Activated T-helper 2 cell treated with anti-CD3 and anti-CD28 coated beads, Interferon-gamma antibody, Interleukin-2, Interleukin-4, amounts not matched to agents 10 μg/mL and 5 μg/mL and 100 μg/mL, durations not matched to agents 14 hours and 24 hours and 36 hours (primary cell): ENCODE measurements at regions not wholly inside any gene's neighbourhood (a gene's known extent, or its start where the extent isn't known, plus 50 kb on each side); places are given as distances from the start of the nearest gene placed in this dataset.

ENCODE experiments used
- DNase-seq: peaks from one replicate; pipeline ENCODE4 v3.0.0; 2021; ENCODE audit warnings: low spot score
- H3K27ac Mint-ChIP-seq: one replicate; pipeline ENCODE4 v1.8.0; 2021; ENCODE audit warnings: mixed read lengths
- H3K27me3 Mint-ChIP-seq: one replicate; pipeline ENCODE4 v1.8.0; 2021; ENCODE audit warnings: low read depth, mixed read lengths
- H3K36me3 Mint-ChIP-seq: one replicate; pipeline ENCODE4 v1.8.0; 2021; ENCODE audit warnings: low read depth, mixed read lengths
- H3K4me1 Mint-ChIP-seq: one replicate; pipeline ENCODE4 v1.8.0; 2021; ENCODE audit warnings: low read depth, mixed read lengths
- H3K4me3 Mint-ChIP-seq: one replicate; pipeline ENCODE4 v1.8.0; 2021; ENCODE audit warnings: low read depth, mild to moderate bottlenecking, moderate library complexity, mixed read lengths
- H3K9me3 Mint-ChIP-seq: one replicate; pipeline ENCODE4 v1.8.0; 2021; ENCODE audit warnings: mixed read lengths
- intact Hi-C: fragments of 100-400 bp; cut with micrococcal nuclease; formaldehyde crosslinking; loops from one replicate; pipeline ENCODE4 v1.15.1; 2023

- peaks cover 48% of the 10 kb centered on the region for H3K9me3 Mint-ChIP-seq
- intact Hi-C loops = no loop called here
- H3K4me1 Mint-ChIP-seq = no peaks in the 10 kb centered on the region
- DNase-seq = no peak
- H3K27me3 Mint-ChIP-seq = no peaks in the 10 kb centered on the region
- H3K4me3 Mint-ChIP-seq = no peak overlapping the region
- H3K36me3 Mint-ChIP-seq = no peaks in the 10 kb centered on the region
- no peak overlapping the region for H3K27ac Mint-ChIP-seq
These were observed 159.8 kb upstream of the MYOCD start for GRCh38 chr17:12505866-12506265.

DNA sequence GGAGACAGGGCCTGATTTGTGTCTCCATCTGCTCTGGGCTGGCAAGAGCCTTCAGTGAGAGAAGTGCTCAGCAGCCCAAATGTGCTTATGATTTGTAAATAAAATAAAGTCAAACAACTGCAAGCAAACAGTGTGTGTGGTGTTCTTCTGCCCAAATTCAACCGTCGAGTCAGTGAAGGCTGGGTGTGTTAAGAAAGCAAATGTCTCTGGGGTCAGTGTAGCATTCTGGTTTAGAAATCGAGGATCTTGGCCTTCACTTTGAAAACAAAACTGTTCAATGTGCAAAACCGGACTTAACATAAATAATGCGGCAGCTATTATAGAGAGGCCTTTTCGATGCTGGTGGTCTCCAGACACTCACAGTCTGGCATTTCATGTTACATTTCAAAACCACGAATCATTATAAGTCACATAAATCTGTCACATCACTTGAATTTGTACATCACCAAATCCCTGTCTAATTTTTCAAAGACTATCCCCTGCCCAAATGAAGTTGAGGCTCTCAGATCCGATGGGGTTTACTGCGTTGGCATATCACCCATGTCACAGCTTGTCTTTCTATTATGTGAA, 158.6 kb upstream of the MYOCD start:
- no peaks in the 10 kb centered on the region for H3K36me3 Mint-ChIP-seq
- no peaks in the 10 kb centered on the region for H3K4me1 Mint-ChIP-seq
- no peaks in the 10 kb centered on the region for H3K27me3 Mint-ChIP-seq
- intact Hi-C loops = no loop called here
- H3K27ac Mint-ChIP-seq = no peak overlapping the region
- H3K9me3 Mint-ChIP-seq = peaks cover 49% of the 10 kb centered on the region
- no peak overlapping the region for H3K4me3 Mint-ChIP-seq
- DNase-seq = no peak

- Mint-ChIP-seq H3K9me3 (peaks cover 34% of the 10 kb centered on the region), H3K4me1 (no peaks in the 10 kb centered on the region), H3K27ac (no peak overlapping the region), H3K36me3 (no peaks in the 10 kb centered on the region), H3K27me3 (no peaks in the 10 kb centered on the region), H3K4me3 (no peak overlapping the region)
- DNase-seq = no peak
- intact Hi-C loops = no loop called here
These were observed 155.9 kb upstream of the MYOCD start for GRCh38 chr17:12509801-12510200.

DNA sequence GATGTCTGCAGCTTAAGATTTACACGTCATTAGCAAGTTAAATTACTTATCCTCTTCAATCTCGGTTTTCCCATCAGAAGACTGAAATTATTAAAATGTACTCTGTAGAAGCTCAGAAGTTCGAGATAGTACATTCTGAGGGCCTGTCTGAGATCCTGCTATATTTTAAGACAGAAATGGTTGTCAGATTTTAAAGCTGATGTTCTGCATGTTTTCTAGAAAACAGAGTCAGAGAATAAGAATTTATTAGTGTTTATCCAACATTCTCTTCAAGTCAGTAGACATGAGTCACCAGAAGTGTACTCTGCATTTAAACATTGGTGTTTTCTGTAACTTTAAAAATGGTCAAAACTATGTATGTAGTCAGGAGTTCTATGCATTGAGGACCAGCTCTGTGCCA, 155.2 kb upstream of the MYOCD start:
- intact Hi-C loops = no loop called here
- no peaks in the 10 kb centered on the region for H3K27me3 Mint-ChIP-seq
- H3K27ac Mint-ChIP-seq = no peak overlapping the region
- H3K4me3 Mint-ChIP-seq = no peak overlapping the region
- H3K9me3 Mint-ChIP-seq = peaks cover 40% of the 10 kb centered on the region
- no peaks in the 10 kb centered on the region for H3K36me3 Mint-ChIP-seq
- no peaks in the 10 kb centered on the region for H3K4me1 Mint-ChIP-seq
- DNase-seq = no peak

DNA sequence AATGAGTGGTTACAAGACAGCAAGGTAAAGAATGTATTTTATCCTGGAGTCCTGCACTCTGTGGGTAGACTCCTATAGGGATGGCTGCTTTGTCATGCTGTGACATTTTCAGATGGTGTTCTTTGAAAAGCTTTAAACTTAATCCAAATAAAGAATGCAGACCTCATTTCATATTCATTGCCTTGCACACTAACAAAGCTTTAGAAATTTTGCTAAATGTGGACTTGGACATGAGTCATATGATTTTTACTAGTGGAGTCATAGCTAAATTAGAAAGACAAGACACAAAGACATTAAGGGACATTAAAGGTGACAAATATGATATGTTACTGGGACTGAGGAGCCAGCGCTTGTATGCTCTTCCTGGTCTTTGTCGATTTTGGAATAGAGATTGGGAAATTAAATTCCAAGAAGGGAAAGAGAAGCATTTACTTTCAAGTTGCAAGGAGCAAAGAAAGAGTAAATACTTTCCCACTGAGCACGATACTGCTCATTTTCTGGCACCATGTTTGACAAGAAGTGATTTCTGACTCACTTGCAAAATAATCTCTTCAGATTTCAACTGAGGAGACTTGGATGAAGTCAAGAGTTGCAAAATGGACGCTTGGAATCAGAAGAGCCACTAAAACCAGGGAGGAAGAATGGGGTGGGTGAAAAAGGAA, 152.9 kb upstream of the MYOCD start:
- H3K36me3 Mint-ChIP-seq = no peaks in the 10 kb centered on the region

GRCh38 chr17:12514596-12514995, 151.1 kb upstream of the MYOCD start:
- peaks cover 38% of the 10 kb centered on the region for H3K9me3 Mint-ChIP-seq
- no peak overlapping the region for H3K4me3 Mint-ChIP-seq
- no peaks in the 10 kb centered on the region for H3K27me3 Mint-ChIP-seq
- H3K27ac Mint-ChIP-seq = no peak overlapping the region
- H3K4me1 Mint-ChIP-seq = no peaks in the 10 kb centered on the region
- intact Hi-C loops = no loop called here
- no peak for DNase-seq
- H3K36me3 Mint-ChIP-seq = no peaks in the 10 kb centered on the region

More for the DNA sequence above, 152.9 kb upstream of the MYOCD start:
- Mint-ChIP-seq H3K27me3 (no peaks in the 10 kb centered on the region), H3K4me3 (no peak overlapping the region), H3K9me3 (peaks cover 43% of the 10 kb centered on the region), H3K27ac (no peak overlapping the region), H3K4me1 (no peaks in the 10 kb centered on the region)
- no peak for DNase-seq
- intact Hi-C loops = no loop called here

GRCh38 chr17:12519956-12520594, 145.6 kb upstream of the MYOCD start:
- Mint-ChIP-seq H3K27me3 (no peaks in the 10 kb centered on the region), H3K27ac (no peak overlapping the region), H3K4me3 (no peak overlapping the region), H3K36me3 (no peaks in the 10 kb centered on the region), H3K9me3 (peaks cover 31% of the 10 kb centered on the region), H3K4me1 (no peaks in the 10 kb centered on the region)
- intact Hi-C loops = no loop called here
- DNase-seq = no peak

GRCh38 chr17:12521416-12521815, 144.3 kb upstream of the MYOCD start:
- H3K27ac Mint-ChIP-seq = no peak overlapping the region
- DNase-seq = no peak
- H3K27me3 Mint-ChIP-seq = no peaks in the 10 kb centered on the region
- intact Hi-C loops = no loop called here
- H3K4me3 Mint-ChIP-seq = no peak overlapping the region
- no peaks in the 10 kb centered on the region for H3K4me1 Mint-ChIP-seq
- H3K36me3 Mint-ChIP-seq = no peaks in the 10 kb centered on the region
- peaks cover 23% of the 10 kb centered on the region for H3K9me3 Mint-ChIP-seq

DNA sequence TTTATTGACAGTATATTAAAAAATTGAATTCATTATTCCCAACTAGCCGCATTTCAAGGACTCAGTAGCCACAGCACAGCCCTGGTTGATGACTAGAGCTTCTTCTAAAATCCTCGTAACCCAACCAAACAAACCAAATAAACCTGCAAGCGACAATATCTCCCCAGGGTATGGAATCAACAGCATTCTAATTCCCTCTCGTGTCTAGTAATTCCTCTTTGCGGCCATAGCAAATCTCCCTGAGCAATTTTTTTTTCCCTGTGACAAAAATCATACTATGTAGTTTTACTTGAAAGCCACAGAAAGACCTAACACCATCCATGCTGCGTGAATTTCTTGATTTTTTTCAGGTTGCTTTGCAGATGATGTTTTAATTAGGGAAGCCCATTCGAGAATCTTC, 143.4 kb upstream of the MYOCD start:
- Mint-ChIP-seq H3K4me3 (no peak overlapping the region), H3K27me3 (no peaks in the 10 kb centered on the region), H3K36me3 (no peaks in the 10 kb centered on the region), H3K27ac (no peak overlapping the region), H3K9me3 (peaks cover 23% of the 10 kb centered on the region), H3K4me1 (no peaks in the 10 kb centered on the region)
- DNase-seq = no peak
- intact Hi-C loops = no loop called here

DNA sequence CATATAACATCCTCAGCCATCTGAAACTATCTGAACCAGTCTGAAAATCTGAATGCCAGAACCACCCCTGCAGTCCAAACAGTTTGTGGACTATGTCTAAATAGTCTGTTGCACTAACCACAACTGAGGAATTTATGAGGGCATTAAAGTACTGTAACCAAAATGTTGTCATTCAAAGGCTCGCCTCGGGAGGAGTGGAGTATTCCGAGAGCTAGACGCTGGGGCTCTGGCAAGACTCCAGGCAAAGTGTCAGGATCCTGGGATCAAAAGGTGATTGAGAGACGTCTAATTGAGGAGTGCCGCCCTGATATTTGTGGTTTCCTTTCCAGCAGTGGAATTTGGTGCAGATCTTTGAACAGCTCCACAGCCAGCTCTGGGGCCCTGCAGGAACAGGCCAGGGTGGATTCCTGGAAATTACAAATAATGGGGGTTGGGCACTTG, 142.9 kb upstream of the MYOCD start:
- Mint-ChIP-seq H3K9me3 (peaks cover 23% of the 10 kb centered on the region), H3K27me3 (no peaks in the 10 kb centered on the region), H3K4me3 (no peak overlapping the region), H3K36me3 (no peaks in the 10 kb centered on the region), H3K27ac (no peak overlapping the region), H3K4me1 (no peaks in the 10 kb centered on the region)
- no peak for DNase-seq
- intact Hi-C loops = no loop called here

- DNase-seq = no peak
- Mint-ChIP-seq H3K36me3 (no peaks in the 10 kb centered on the region), H3K4me1 (no peaks in the 10 kb centered on the region), H3K27ac (no peak overlapping the region), H3K9me3 (peaks cover 23% of the 10 kb centered on the region), H3K27me3 (no peaks in the 10 kb centered on the region), H3K4me3 (no peak overlapping the region)
- intact Hi-C loops = no loop called here
These were observed 142.4 kb upstream of the MYOCD start for GRCh38 chr17:12523244-12523643.

DNA sequence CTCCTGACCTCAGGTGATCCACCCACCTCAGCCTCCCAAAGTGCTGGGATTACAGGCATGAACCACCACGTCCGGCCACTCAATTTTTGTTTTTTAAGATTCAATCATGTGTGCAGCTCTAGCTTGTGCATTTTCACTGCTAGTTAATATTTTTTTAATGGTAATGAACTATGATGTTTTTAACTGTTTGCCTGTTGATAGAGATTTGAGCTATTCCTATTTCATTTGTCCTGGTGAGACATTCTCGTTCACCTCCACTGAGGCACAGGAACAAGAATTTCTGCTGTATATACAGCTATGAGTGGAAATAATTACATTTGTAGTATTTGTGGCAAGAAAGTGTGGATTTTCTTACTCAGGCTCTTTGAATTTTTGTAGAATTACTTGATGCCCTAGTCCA, 137.7 kb upstream of the MYOCD start:
- no peak overlapping the region for H3K27ac Mint-ChIP-seq
- intact Hi-C loops = no loop called here
- H3K4me1 Mint-ChIP-seq = no peaks in the 10 kb centered on the region
- H3K9me3 Mint-ChIP-seq = peaks cover 15% of the 10 kb centered on the region
- DNase-seq = no peak
- no peaks in the 10 kb centered on the region for H3K36me3 Mint-ChIP-seq
- no peaks in the 10 kb centered on the region for H3K27me3 Mint-ChIP-seq
- H3K4me3 Mint-ChIP-seq = no peak overlapping the region

- no peak overlapping the region for H3K27ac Mint-ChIP-seq
- no peak overlapping the region for H3K4me3 Mint-ChIP-seq
- no peaks in the 10 kb centered on the region for H3K36me3 Mint-ChIP-seq
These were observed 135.5 kb upstream of the MYOCD start for GRCh38 chr17:12530161-12530560.

More at GRCh38 chr17:12530161-12530560, 135.5 kb upstream of the MYOCD start:
- intact Hi-C loops = no loop called here
- no peaks in the 10 kb centered on the region for H3K4me1 Mint-ChIP-seq
- H3K9me3 Mint-ChIP-seq = peaks cover 23% of the 10 kb centered on the region
- no peaks in the 10 kb centered on the region for H3K27me3 Mint-ChIP-seq
- no peak for DNase-seq
